Anterior cingulate cortex (tissue), 58 donors: ENCODE measurements at regions not wholly inside any gene's neighbourhood (a gene's known extent, or its start where the extent isn't known, plus 50 kb on each side); places are given as distances from the start of the nearest gene placed in this dataset.

Experiments
- DNase-seq, 58 donors: peaks; one replicate each; lab custom pipeline; 2025; lab: John Stamatoyannopoulos, UW

GRCh38 chr3:187922704-187923416, 177.6 kb upstream of the BCL6 start:
- DNase-seq, result no peak

DNA sequence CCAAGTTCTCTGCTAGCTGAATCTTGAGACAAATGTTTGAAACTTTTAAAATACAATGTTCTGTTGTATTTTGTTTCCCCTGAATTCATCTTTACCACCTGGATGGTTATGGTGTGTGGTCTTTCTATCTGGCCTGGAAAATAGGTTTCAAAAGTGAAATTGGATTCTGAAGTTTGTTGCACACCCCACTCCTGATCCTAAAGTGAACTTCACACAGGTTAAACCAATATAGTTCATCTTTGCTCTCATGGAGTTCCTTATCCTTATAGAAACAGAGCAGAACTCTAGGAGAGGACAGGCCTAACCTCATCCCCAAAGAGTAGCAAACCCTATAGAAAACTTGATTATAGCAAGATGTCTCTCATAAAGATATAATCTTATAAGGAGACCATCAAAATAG, 179.4 kb upstream of the BCL6 start:
- no peak for DNase-seq

GRCh38 chr3:187925326-187925725, 180.1 kb upstream of the BCL6 start:
- no peak for DNase-seq

DNA sequence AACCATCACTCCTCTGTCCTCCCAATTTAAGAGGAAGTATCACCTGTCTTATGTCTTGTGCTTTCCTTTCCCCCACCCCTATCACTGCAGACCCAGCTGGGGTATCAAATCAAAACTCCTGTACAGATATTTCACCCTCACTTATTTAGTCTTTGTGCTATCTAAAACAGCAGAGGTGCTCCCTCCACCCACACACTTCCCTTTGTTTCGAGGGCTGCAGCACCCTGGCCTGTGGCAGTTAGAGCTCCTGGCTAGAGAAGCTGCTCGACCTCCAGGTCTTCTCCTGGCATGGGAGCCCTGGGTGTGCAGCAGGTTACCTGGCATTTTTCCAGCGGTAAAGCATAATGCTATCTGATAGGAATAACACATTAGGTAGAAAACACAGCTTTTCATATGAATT, 181.4 kb upstream of the BCL6 start:
- DNase-seq, result no peak

- no peak for DNase-seq
These were observed 182.3 kb upstream of the BCL6 start for GRCh38 chr3:187927565-187927964.

DNA sequence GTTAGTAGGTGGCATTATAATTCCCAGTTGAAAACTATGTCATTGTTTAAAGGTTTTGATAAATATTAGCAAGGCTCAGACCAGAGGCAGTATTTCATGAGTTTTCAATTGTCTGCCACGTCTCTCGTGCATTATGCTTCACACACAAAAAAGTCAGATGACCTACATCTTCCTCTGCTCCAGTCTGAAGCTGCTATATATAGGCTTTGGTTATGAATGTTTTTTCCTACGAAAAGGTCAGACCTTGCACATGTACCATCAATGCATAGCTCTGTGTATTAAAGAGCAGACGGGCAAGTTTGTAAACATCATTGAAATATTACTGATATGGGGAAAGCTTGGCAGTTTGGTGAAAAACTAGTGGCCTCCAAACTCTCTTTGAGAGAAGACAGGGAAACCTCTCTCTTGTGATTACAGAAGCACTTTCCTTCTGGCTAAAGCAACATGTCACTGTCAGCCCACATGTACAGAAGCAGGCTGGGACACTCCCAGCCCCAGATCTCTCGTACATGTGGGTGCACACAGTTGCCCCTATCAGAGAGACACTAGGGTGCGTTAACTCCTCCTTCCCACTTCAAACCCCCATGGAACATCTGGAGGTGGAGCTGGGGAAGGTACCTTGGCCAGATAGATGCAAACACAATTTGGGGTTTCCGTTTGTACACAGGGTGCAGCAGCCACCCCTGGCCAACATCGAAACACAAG, 184.0 kb upstream of the BCL6 start:
- DNase-seq, result no peak

DNA sequence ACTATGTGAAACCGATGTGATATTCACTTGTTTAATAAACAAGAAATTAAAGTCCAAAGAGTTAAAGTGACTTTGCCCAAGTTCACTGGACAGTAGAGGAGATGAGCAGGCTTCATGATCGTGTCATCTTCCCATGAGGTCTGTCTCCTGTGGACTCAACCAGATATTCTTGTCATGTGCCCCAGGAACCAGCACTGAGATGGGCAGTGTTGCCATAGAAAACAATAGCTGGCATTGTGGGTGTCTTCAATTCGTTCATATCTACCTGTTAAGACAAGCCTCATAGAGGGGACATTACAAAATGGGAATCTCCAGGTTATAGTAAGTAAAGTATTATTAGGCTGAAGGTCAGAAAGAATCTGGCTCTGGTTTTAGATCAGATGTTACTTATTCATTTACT, 184.8 kb upstream of the BCL6 start:
- no peak for DNase-seq

DNA sequence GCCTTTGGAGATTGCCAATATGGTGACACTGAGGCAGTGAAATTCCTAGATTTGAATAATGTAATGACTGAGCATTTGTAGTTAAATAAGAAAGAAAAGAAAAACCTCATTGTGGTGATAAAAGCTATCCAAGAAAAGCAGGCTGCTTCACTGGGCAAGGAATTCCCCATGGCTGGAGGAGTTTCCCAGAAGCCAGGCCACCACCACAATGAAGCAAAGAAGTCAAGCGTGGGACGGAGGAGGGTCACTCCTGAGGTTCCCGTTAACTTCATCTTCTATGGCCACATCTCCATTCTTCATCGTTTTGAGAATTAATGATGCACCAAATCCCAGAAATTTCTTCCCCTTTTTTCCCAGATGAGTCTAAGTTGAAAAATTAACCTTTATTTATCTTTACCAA, 185.8 kb upstream of the BCL6 start:
- DNase-seq, result peak in 1 of 58 donors; percentile 8

- no peak for DNase-seq
These were observed 186.6 kb upstream of the BCL6 start for GRCh38 chr3:187931770-187932278.

- DNase-seq, result no peak
These were observed 187.3 kb upstream of the BCL6 start for GRCh38 chr3:187932530-187932929.

DNA sequence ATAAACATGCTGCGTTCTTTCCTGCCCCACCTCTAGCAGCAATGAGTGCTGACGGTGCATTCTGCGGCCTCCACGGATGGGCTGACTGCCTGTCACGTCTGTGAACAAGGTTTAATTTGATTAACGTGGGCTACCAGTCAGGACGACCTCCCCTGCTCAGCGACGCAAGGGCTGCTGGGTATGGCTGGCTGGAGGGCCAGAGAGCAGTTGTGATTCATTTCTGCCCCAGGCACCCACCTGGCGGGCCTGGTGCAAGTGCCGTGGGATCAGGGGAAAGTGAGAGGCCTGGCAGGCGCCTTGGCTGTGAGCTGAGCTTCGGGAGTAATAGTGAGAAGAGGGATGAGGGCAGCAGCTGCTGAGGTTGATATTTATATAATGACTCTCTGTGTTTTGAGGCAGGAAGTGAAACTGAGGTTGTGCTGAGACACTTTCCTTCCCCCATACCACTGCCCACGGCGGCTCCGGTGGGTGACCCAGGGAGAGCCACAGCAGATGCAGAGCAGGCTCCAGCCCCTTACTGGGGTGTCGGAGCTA, 190.4 kb upstream of the BCL6 start:
- DNase-seq, result no peak

- DNase-seq, result no peak
These were observed 191.4 kb upstream of the BCL6 start for GRCh38 chr3:187936676-187937075.

GRCh38 chr3:187939891-187940290, 194.6 kb upstream of the BCL6 start:
- DNase-seq, result no peak

DNA sequence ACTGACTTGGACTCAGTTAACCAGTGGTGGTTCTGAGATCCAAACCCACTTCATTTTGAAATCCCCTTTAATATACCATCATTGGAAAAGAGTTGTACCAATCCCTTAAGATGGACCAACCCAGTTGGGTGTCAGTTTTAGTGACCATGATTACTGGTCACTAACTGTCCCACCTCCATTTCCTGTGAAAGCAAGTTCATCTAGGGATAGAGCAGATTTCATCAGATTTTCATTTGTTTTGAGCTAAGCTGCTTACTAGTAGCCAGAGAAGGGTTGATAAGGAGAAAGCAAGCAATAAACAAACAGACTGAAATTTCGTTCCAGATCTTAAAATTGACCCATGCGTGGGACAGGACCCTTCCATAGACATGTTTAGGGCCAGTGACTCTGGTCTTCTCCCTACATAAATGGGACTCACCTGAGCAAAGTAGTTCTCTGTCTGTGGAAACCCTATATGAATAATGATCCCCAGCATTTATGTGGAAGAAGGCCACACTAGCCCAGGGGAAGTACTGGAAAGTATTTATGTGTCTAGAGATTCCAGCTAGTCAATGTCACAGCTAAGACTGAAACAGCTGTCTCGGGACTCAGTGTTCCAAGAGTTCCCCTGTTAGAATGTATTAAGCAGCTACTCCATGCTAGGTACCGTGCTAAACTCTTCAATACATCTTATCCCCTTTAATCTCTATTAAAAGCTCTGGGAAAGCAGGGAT, 196.0 kb upstream of the BCL6 start:
- no peak for DNase-seq

- DNase-seq, result no peak
These were observed 196.6 kb upstream of the BCL6 start for GRCh38 chr3:187941848-187942194.

DNA sequence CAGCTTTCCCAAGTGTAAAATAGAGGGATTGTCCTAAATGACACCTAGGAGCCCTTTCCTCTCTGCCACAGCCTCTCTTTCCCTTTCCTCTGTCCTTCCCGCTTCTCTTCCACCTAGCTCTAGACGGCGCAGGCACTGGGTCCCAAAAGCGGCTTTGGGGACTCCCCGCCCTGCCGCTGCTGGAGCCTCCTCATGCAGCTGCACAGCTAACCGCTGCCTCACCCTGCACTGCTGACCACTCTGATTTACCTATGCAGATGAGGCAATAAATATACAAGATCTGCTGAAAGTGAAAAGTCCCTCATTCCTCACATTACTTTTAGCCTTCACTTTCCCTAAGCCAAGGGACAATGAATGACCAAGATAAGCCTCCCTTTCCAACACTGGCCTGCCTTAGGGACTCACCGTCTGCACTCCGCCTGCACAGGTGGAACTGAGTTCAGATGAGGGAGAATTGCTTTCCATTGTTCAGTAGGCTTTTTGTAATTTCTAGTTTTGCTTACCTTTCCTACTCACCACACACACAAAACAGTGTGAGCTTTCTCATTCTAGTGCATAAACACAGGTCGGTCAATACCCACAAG, 197.5 kb upstream of the BCL6 start:
- no peak for DNase-seq

GRCh38 chr3:187943677-187944389, 198.6 kb upstream of the BCL6 start:
- no peak for DNase-seq

GRCh38 chr3:187944390-187945179, 199.3 kb upstream of the BCL6 start:
- no peak for DNase-seq

- DNase-seq, result no peak
These were observed 200.1 kb upstream of the BCL6 start for GRCh38 chr3:187945374-187945773.
